Cerebellar cortex (tissue), 1 donor: ENCODE measurements at regions not wholly inside any gene's neighbourhood (a gene's known extent, or its start where the extent isn't known, plus 50 kb on each side); places are given as distances from the start of the nearest gene placed in this dataset.

Experiments used
- DNase-seq: peaks from one replicate; pipeline ENCODE4 v3.0.0-alpha.2; 2015; ENCODE audit warnings: low spot score

DNA sequence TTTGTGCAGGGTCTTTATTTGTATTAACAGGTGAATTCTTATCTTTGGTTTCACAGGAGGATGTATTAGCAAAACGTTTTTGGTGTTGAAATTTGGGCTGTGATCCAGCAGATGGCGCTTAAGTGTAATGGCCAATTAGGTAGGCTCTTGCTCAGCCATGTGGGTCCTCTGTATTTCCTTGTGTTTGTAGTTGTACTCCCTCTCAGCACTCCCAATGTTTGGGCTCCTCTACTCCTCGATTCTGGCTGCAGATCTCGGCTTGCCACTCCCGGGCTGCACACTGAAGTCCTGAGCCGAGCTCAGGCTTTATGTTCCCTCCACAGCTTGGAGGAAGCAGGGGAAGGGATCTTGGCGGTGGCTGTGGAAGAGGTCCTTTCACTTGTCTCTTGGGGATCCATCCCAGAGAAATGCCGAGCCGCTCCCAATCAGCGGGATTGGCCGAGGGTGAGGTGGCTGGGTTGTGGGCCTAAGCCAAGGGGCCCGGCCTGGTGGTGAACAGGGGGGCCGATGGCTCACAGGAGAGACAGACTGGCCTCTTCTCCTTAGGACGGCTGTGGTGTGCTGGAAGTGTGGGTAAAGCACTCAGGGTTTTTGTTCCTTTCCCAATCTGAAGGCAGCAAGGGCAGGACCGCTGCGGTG lies 133.7 kb downstream of the AEBP2 start:
- peak; percentile 31 for DNase-seq

DNA sequence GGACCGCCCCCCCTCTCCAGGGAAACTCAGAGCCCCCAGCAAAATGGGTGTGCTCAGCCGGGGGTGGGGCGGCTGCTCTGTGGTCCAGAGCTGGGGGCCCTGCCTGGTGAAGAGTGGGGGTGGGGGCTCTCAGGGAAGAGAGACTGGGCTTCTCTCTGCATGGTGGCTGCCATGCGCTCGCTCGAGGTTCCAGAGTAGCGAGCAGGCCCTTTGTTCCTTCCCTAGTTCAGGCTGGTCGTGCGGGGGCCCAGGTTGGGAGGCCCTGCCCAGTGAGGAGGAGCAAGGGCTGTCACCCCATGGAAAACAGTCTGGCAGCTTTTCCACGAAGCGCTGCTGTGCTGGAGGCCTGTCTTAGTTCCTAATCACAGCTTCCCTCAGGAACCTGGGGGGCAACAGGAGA lies 134.6 kb downstream of the AEBP2 start:
- no peak for DNase-seq

- DNase-seq: no peak
These were observed 135.3 kb downstream of the AEBP2 start for GRCh38 chr12:19574601-19575000.

- DNase-seq: peak; percentile 67
These were observed 136.3 kb downstream of the AEBP2 start for GRCh38 chr12:19575337-19576243.

DNA sequence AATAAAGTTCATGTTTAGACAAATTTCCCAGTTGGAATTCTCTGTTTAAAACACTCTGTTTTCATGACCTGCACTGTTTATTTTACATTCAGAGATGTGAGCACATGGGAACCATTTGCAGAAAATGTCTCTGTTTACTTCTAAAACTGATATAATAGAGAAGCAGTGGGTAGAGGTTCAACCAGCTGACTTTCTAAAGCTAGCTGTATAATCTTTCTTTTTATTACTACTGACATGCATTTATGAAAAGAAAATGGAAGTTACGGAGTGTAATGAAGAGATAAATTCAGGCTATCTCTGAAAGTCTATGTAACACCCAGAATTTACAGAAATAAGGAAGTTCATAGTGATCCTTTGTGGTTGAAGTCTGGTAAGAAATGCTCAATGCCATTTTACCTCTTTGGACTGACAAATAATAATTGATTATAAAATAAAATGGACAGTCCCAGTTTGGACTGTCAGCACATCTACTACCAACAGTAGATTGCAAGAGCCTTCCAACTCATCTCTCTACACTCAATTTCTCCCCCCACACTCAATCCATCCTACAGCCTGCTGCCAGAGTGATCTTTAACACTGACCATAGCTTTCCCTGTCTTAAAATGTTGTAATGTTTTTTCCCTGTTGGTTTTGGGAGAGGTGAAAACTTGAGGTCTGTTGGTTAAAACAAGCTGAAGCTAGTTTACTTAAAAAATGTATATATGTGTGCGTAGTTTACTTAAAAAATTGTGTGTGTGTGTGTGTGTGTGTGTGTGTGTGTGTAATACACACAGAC lies 137.4 kb downstream of the AEBP2 start:
- no peak for DNase-seq

DNA sequence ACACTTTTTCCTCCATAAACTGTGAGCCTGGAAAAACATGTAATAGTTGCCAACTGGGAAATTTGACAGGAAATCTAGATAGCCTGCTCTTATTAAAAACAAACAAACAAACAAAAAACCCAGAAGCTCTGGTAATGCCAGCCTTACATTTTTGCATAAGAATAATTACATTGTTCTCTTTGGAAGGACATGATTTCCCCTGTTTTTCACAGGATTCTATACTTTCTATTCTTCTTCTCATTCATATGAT lies 137.9 kb downstream of the AEBP2 start:
- DNase-seq: no peak

- DNase-seq: no peak
These were observed 145.4 kb downstream of the AEBP2 start for GRCh38 chr12:19584732-19585131.

- no peak for DNase-seq
These were observed 149.7 kb downstream of the AEBP2 start for GRCh38 chr12:19588951-19589350.

GRCh38 chr12:19591951-19592350 lies 152.7 kb downstream of the AEBP2 start:
- DNase-seq: no peak

DNA sequence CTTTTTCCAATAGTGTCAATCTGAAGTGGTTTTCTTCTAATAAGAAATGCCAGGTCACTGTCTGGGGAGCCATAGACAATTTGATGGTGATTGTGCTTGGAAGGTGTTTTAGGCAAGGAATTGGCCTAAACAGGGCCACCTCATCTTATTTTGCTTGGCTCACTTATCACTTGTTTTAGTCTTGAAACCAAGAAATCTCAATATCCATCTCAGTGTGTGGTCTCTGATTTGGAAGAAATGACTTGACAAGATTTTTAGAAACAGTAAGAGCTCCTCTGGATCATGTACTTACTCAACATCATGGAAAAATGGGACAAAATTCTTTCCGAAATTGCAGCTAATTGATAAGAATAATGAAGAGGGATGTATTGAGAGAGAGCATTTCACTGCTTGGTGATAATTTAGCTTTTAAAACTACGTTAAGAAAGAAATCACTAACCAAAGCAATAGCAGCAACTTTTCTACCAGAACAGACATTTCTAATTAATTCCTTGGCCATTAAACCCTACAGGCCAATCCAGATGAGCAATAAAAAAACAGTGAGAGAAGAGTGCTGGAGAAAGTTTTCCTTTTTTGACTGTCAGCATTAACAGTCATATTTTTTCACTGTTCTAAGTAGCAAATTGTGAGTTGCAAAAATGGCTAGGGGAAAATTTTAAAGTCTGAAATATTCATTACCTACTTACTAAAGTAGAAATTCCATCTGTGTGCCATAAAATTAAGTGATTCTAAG lies 157.3 kb downstream of the AEBP2 start:
- no peak for DNase-seq

DNA sequence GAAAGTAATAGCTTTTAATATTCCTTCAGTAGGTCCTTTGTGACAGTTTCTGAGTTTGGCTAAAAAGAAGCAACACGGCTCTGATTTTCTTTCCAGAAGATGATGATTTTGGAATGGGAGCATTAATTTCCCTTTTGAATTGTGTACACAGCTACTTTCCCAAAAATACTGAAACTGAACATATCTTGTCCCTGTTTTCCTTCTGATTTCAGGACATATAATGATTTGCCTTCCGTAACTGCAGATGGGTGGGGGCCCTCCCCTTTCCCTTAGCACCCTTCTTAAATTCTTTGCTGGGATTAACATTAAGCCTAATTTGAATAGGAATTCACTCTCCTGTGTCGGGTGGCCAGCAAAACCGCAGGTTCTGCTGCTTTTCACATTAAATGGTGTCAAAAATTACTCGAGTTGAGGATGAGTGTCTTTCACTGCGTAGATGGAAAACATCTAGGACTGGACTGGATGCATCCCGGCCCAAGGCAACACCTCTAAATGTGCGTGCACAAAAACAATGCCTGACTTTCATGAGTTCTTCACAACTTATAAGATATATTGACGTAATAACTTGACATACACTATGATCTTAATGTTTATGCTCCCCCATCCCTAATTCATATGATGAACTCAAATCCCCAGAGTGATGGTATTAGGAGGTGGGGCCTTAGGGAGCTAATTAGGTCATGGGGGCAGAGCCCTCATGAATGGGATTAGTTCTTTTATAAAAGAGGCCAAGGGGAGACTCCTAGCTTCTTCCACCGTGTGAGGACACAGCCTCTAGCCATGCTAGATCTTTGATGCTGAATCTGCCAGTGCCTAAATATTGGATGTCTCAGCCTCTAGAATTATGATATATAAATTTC lies 158.1 kb downstream of the AEBP2 start:
- DNase-seq: no peak

DNA sequence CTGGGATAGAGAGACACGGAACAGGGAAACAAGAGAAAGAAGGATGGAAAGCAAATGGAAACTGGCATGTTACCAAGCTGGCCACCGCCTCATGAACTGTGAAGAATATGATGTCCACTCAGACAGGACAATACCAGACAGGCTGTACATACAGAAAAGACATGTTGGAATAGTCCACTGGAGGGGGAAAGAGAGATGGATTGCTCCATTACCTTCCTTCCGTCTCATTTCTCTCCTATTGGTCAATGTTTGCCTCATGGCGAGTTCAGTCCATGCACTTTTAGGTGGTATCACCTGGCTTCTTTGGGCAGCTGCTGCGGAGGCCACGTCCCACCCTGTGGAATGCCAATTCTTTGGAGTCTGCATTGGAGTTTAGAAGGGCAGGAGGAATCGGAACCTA lies 166.4 kb downstream of the AEBP2 start:
- DNase-seq: no peak

DNA sequence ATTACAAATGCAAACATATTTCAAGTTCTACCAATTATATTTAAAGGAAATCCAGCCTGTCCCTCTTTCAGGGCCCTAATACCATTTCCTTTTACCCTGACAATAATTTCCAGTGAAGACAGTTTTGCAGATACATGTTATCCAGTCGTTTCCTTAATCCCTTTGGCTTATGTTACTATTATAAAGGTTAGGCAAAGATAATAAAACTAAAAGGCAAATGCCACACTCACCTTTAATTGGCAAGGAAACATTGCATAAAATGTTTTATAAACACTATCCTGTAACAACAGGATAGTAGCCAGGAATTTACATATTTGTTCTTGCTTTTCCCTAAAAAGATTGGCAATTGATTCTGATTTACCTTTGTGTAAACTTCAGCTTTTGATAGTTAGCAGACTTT lies 168.7 kb downstream of the AEBP2 start:
- no peak for DNase-seq

DNA sequence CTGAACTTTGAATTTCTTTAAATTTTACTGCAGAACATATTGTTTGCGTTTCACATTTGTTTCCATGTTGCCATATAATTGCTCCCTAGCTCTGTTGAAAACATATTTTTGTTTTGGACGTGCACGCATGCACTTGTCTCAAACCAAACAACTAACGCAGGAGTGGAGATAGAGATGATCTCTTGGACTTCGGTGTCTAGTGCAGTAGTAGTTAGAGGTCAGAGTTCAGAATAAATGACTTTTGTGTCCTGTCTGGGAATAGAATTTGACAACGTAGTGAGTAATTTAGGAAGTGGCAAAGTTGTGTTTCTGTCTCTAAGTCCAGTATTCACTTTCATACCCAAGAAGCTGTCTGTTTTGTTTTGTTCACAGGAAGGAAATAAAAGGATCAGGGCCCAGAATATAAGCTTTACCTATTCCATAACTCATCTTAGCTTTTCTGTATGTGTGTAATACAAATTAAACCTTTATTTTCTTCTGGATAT lies 173.8 kb downstream of the AEBP2 start:
- DNase-seq: no peak

DNA sequence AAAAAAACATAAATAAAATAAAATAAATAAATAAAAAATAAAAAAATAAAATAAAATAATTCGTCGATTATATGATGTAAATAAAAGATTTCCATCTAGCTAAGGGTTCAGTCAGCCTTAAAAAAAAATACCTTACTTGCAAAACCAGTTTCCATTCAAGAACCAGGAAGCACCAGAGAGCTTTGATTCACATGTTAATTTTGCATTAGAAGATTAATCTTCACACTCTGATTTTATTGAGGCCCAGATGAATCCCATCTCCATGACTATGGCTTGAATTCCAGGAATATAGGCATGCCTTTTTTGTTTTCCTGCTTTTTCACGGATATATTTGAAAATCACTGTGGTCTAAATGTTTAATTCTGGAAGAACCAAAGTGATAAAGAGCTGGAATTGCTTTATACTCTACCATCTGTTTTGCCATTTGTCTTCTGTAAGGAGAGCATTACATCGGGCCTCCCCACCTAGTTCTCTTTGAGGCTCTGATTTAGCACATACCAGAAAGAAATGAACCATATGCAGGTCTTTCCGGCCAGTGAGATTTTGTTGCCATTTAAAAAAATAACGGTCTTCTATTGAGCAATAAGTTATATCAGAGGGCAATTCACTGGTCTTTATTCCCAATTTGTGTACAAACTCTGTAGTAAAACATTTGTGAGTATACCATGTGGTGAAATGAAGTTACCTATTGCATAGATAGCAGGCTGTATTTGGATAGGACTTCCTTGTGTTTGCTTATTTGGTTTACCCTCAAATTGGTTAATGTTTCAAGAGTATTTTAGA lies 175.5 kb downstream of the AEBP2 start:
- DNase-seq: peak; percentile 67

GRCh38 chr12:19615384-19615725 lies 176.1 kb downstream of the AEBP2 start:
- DNase-seq: peak; percentile 21

- DNase-seq: no peak
These were observed 177.5 kb downstream of the AEBP2 start for GRCh38 chr12:19616781-19617180.

- DNase-seq: no peak
These were observed 180.9 kb downstream of the AEBP2 start for GRCh38 chr12:19620222-19620621.

GRCh38 chr12:19623751-19624399 lies 184.6 kb downstream of the AEBP2 start:
- DNase-seq: no peak

DNA sequence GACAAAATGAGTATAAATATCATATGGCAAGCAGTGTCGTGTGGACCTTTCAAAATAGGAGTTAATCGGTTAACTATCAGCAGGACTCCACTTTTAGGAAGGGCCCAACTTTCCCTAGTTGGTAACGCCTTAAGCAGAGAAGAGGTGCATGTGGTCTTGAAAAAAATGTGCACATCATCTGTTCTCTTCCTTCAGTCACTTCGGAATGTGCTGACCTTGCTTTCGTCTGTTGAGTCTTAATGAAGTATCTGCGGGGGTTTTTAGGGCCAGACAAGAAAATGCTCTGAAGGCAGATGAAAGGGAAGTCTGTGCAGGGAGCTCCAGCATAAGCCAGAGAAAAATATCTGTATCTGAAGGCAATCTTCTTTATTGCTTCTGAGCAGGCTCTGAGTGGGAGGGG lies 185.2 kb downstream of the AEBP2 start:
- no peak for DNase-seq
